Breast epithelium (tissue), 3 donors: ENCODE measurements at regions not wholly inside any gene's neighbourhood (a gene's known extent, or its start where the extent isn't known, plus 50 kb on each side); places are given as distances from the start of the nearest gene placed in this dataset.

Experiments used
- CTCF ChIP-seq, 3 donors: fragments of 450-650 bp; IDR thresholded peaks; one replicate each; pipeline ENCODE4 v1.5.1; 2016 to 2017; ENCODE audit warnings: antibody characterized with exemption in 3 of 3, mild to moderate bottlenecking in 3 of 3, moderate library complexity in 3 of 3
- POLR2A ChIP-seq: fragments of 450-650 bp; IDR thresholded peaks from one replicate; pipeline ENCODE4 v1.6.1; 2016; ENCODE audit warnings: antibody characterized with exemption, mild to moderate bottlenecking, moderate library complexity
- POLR2AphosphoS5 ChIP-seq, 3 donors: sonication (generic); formaldehyde crosslinking; IDR thresholded peaks; one replicate each; pipeline ENCODE4 v1.6.1; 2017; ENCODE audit warnings: antibody characterized with exemption in 3 of 3

DNA sequence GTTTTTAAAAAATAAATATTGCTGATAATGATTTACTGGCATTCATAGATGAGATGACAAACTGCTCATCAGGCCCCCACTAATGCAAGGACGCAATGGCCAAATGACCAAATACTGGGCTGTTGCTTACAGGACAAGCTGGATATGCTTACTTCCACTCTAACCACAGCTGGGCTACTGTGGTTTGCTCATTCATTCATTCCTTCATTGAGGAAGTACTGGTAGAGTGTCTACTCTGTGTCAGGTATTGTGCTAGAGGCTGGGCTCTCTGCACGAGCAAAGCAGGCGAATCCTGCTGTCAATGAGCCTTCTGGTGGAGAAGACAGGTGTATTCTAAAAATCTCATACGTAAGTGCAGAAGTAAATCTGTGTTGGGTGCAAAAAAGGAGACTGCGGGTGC, 113.3 kb upstream of the SLC38A2 start:
- TF ChIP-seq POLR2AphosphoS5 (IDR thresholded peaks at IDR 0.05) (no peak), CTCF (IDR thresholded peaks at IDR 0.05) (no peak), POLR2A (no peak)
